Fibroblast of lung (primary cell): ENCODE measurements at regions not wholly inside any gene's neighbourhood (a gene's known extent, or its start where the extent isn't known, plus 50 kb on each side); places are given as distances from the start of the nearest gene placed in this dataset.
A peak's percentile ranks its signal among the peaks of the same experiment; 100 is the strongest.

Experiments
- DNase-seq, 2 donors: peaks; one replicate each; pipeline versions ENCODE4 v3.0.0 to v3.0.0-alpha.2; 2010; ENCODE audit warnings: low read depth in 2 of 2
- H2AFZ ChIP-seq: 2 replicates; pipeline ENCODE4 v1.5.1; 2012; ENCODE audit warnings: low read length, control low read depth, inconsistent platforms
- H3K27ac ChIP-seq: 2 replicates; pipeline ENCODE4 v1.5.1; 2011; ENCODE audit warnings: low read length, control low read depth; ENCODE audit not compliant: insufficient read depth
- H3K27me3 ChIP-seq: 2 replicates; pipeline ENCODE4 v1.5.1; 2011; ENCODE audit warnings: mild to moderate bottlenecking, low read length; ENCODE audit not compliant: control insufficient read depth, insufficient read depth
- H3K36me3 ChIP-seq: 2 replicates; pipeline ENCODE4 v1.5.1; 2011; ENCODE audit warnings: low read length; ENCODE audit not compliant: control insufficient read depth, insufficient read depth
- H3K4me1 ChIP-seq: 2 replicates; pipeline ENCODE4 v1.5.1; 2011; ENCODE audit warnings: low read length; ENCODE audit not compliant: control insufficient read depth, insufficient read depth; ENCODE audit errors: extremely low read depth
- H3K4me2 ChIP-seq: 2 replicates; pipeline ENCODE4 v1.5.1; 2011; ENCODE audit warnings: low read length, control low read depth; ENCODE audit not compliant: insufficient read depth; ENCODE audit errors: extremely low read depth
- H3K4me3 ChIP-seq, 4 experiments: fragments of 200-600 bp in 1 of 4; sonication (generic) in 1 of 4; replicated peaks in 1 of 4; 2 replicates each; pipeline ENCODE4 v1.5.1; 2011 to 2016; ENCODE audit warnings: low read length in 4 of 4, low read depth in 3 of 4, mild to moderate bottlenecking in 3 of 4, control low read depth in 2 of 4, inconsistent platforms in 1 of 4, mixed read lengths in 1 of 4; ENCODE audit not compliant: insufficient read depth in 1 of 4; ENCODE audit errors: control extremely low read depth in 1 of 4
- H3K79me2 ChIP-seq: 2 replicates; pipeline ENCODE4 v1.5.1; 2012; ENCODE audit warnings: mild to moderate bottlenecking, low read length, inconsistent platforms; ENCODE audit not compliant: control insufficient read depth, insufficient read depth
- H3K9ac ChIP-seq: 2 replicates; pipeline ENCODE4 v1.5.1; 2011; ENCODE audit warnings: mild to moderate bottlenecking, low read length, control low read depth; ENCODE audit not compliant: insufficient read depth
- H3K9me3 ChIP-seq: 2 replicates; pipeline ENCODE4 v1.5.1; 2012; ENCODE audit warnings: low read depth, low read length; ENCODE audit not compliant: control insufficient read depth, insufficient read depth
- H4K20me1 ChIP-seq: 2 replicates; pipeline ENCODE4 v1.5.1; 2011; ENCODE audit warnings: low read length; ENCODE audit not compliant: control insufficient read depth, insufficient read depth; ENCODE audit errors: extremely low read depth
- CTCF ChIP-seq, 2 donors: IDR thresholded peaks in 1 of 2; conservative IDR thresholded peaks in 1 of 2; 1 replicate in 1 of 2; 2 replicates in 1 of 2; pipeline ENCODE4 v1.5.1; 2011 to 2012; ENCODE audit warnings: low read length in 2 of 2, control low read depth in 1 of 2, inconsistent platforms in 1 of 2, low read depth in 1 of 2, mild to moderate bottlenecking in 1 of 2
- EZH2 ChIP-seq: IDR thresholded peaks from 2 replicates; pipeline ENCODE4 v1.5.1; 2012; ENCODE audit warnings: low read length, control low read depth, mild to moderate bottlenecking; ENCODE audit errors: missing control alignments

GRCh38 chr14:86237733-86238132, 707.8 kb downstream of the FLRT2 start:
- no peaks in the 10 kb centered on the region for H3K79me2 ChIP-seq
- TF ChIP-seq CTCF (conservative IDR thresholded peaks at IDR 0.05 in 1 of 2, IDR thresholded peaks at IDR 0.05 in 1 of 2; ENCODE audit: low read depth in 1 of 2, low read length in 2 of 2) = no peak
- no peak for TF ChIP-seq EZH2
- no peak overlapping the region for H3K27ac ChIP-seq
- no peak overlapping the region for H2AFZ ChIP-seq
- H3K9me3 ChIP-seq = no peaks in the 10 kb centered on the region
- H3K4me2 ChIP-seq = no peak overlapping the region
- H3K9ac ChIP-seq = no peak overlapping the region
- no peaks in the 10 kb centered on the region for H3K27me3 ChIP-seq
- no peaks in the 10 kb centered on the region for H3K36me3 ChIP-seq
- no peaks in the 10 kb centered on the region for H4K20me1 ChIP-seq
- no peak overlapping the region for H3K4me3 ChIP-seq
- no peaks in the 10 kb centered on the region for H3K4me1 ChIP-seq
- no peak for DNase-seq

- peak in 1 of 2 donors; percentile 18 for DNase-seq
- Histone ChIP-seq H3K9ac (no peak overlapping the region), H3K27ac (no peak overlapping the region), H3K36me3 (no peaks in the 10 kb centered on the region), H3K9me3 (no peaks in the 10 kb centered on the region), H3K4me3 (no peak overlapping the region), H3K4me1 (no peaks in the 10 kb centered on the region), H3K4me2 (no peak overlapping the region), H3K79me2 (no peaks in the 10 kb centered on the region), H3K27me3 (no peaks in the 10 kb centered on the region), H4K20me1 (no peaks in the 10 kb centered on the region), H2AFZ (no peak overlapping the region)
- no peak for TF ChIP-seq CTCF (conservative IDR thresholded peaks at IDR 0.05 in 1 of 2, IDR thresholded peaks at IDR 0.05 in 1 of 2; ENCODE audit: low read depth in 1 of 2, low read length in 2 of 2)
- TF ChIP-seq EZH2 = no peak
Observed at GRCh38 chr14:86221755-86222154, 691.8 kb downstream of the FLRT2 start.

- no peaks in the 10 kb centered on the region for H3K79me2 ChIP-seq
- H4K20me1 ChIP-seq = no peaks in the 10 kb centered on the region
- no peaks in the 10 kb centered on the region for H3K9me3 ChIP-seq
- no peak for TF ChIP-seq EZH2
- no peak for TF ChIP-seq CTCF (conservative IDR thresholded peaks at IDR 0.05 in 1 of 2, IDR thresholded peaks at IDR 0.05 in 1 of 2; ENCODE audit: low read depth in 1 of 2, low read length in 2 of 2)
- no peaks in the 10 kb centered on the region for H3K36me3 ChIP-seq
- no peaks in the 10 kb centered on the region for H3K4me1 ChIP-seq
- no peak overlapping the region for H3K9ac ChIP-seq
- H3K4me3 ChIP-seq = no peak overlapping the region
- DNase-seq = no peak
- no peak overlapping the region for H3K27ac ChIP-seq
- no peak overlapping the region for H3K4me2 ChIP-seq
- H2AFZ ChIP-seq = no peak overlapping the region
- H3K27me3 ChIP-seq = no peaks in the 10 kb centered on the region
Observed at GRCh38 chr14:86221000-86221399, 691.1 kb downstream of the FLRT2 start.
